ENCODE measurements at regions not wholly inside any gene's neighbourhood (a gene's known extent, or its start where the extent isn't known, plus 50 kb on each side); places are given as distances from the start of the nearest gene placed in this dataset.

DNA sequence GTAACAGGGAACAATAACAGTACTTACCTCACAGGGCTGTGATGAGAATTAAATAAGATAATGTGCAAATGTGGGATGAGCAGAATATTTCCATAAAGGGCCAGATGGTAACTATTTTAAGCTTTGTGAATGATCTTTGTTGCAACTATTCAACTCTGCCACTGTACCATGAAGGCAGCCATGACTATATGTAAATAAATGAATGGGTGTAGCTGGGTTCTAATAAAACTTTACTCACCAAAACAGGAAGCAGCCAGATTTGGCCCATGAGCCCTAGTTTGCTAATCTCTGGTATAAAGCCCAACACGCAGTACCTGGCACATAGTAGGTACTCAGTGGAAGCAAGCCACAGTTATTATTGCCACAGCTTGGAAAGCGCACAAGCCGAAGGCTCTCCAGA lies 362.7 kb upstream of the PROK2 start:
- no peak for DNase-seq

DNA sequence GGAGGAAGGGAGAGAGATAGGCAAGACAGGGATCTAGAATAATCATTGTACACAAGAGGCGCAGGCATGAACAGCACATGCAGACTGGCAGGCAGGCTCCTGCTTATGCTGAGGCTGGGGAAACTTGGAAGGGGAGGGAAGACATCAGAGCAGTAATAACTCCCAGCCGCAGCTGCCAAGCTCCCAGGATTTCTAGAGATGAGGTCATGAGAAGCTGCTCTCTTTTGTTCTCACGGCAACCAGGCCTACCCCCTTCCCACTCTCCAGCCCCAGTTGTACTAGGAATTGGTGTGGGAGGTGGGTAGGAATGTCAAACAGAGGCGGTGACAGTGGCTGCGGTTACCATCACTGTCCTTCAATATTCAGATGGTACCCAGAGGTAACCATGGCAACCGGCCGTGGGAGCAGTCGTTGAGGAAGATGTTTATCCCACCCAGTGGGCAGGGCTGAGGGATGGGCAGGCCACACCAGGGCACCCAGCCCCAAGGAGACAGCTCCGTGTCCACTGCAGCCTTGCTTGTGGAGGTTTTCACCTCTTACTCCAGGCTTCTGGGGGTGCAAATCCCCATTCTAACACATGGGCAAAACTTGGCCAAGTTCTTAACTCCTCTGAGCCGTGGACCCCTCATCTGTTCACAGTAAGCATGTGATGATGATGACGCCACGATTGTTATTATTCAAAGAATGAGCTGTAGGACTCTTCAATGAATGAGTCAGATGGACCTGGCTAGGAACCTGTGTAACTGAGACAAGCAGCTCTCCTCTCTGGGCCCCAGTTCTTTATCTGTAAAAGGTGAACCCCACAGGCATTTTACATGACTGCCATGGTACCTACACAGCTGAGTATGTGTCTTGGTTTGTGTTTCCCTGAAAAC lies 360.8 kb upstream of the PROK2 start:
- peak in 38 of 56 donors; percentile 6 to 92 (median 42) for DNase-seq

DNA sequence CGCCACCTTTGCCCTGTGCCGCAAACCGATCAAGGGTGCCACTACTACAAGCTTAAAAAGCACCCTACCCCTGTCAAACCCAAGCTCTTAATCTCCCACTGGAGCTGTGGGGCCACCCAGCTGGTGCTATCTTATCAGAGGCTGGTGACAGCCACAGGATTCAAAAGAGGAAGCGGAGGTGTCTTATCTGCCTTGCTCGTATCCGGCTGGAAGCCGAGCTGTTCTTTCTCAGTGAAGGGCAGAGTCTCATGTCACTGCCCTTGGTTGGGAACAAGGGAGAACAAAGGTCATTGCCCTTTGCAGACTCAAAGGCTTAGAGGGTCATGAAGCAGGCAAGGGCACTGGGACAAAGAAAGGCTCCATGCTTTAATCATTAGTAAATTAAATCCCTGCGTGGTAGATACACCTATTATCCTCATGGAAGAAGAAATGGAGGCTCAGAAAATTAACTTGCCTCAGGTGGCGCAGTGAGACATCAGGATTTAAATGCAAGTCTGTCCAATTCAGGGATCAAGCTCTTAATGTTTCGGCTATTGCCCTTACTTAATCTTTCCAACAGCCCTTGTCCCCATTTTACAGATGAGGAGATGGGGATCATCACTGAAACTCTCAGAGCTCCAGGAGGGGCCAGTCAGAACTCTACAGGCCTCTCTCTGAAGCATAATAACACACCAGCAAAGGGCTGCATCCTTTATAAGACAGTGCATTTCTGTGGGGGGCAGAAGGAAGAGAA lies 360.0 kb upstream of the PROK2 start:
- DNase-seq, result no peak

DNA sequence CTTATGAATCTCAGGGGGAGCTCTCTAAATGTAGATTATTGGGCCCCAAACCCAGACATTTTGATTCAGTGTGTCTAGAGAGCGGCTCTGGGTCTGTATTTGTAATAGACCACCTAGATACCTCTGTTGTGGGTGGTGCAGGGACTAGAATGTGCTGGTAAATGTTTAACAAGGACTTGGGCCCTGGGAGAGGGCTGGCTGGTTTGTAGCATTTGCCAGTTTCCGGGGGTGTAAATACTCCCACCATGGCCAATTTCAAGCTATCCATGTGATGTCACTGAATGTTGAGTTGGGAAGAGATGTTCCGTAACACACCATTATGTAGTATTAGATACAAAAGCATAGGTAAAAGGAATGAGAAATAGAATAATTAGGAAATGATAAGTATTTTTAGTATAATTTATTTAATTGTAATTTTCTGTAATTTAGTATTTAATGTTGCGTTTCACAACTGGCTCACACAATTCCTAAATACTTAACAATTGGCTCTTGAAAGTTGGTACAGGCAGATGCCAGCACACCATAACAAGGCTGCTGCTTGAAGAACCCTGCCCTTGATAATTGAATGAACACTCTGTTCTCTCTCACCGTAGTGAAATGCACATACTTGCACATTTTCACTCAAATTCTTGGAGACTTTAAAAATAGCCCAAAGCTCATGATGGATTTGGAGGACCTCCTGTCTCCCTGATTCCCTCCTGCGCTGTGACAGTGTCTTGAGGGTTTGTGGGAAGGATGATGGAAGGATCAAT lies 359.2 kb upstream of the PROK2 start:
- DNase-seq, result no peak

DNA sequence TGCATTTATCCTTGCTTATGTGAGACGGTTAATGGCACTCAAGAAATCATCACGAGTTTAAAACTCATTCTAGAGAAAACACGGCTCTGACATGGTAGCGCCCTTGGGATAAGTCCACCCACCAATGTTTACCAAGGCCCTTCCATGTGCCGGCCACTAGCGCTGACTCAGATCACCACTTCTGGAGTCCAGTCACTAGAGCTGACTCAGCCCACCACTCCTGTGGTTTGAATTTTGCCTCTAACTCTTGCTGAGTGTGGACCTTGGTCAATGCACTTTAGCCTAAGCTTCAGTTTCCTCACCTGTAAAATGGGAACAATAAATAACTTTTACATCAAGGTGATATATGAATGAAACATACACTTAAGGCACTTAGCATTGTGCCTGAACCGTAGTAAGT lies 358.4 kb upstream of the PROK2 start:
- no peak for DNase-seq

DNA sequence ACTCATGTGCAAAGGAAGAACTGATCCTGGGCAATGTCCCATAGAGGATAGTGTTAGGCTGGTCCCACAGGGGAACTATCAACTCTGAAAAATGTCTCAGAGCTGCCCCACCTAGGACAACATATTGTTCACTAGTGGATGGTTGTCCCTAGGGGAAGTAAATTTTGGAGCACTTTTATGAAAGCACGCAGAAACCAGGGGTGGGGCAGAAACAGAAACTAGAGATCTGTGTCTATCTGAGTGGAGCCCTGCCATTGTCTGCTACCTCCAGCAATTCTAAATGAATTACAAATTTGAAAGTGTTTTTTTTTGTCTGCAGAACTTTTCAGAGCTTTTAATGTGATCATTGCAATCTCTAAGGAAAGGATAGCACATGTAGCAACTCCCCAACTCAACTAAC lies 357.1 kb upstream of the PROK2 start:
- DNase-seq, result no peak

DNA sequence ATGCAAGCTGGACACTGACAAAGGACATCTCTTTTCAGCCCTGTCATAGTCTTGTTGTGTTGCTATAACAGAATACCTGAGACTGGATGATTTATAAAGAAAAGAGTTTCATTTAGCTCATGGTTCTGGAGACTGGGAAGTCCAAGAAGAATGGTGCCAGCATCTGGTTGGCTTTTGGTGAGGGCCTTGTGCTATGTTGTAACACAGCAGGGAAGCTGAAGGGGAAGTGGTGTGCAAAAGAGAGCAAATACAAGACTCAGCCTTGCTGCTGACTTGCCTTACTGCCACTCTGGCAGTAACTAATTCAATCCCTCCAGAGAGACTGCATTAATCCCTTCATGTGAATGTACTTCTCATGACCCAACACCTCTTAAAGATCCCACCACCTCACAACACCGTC lies 356.3 kb upstream of the PROK2 start:
- no peak for DNase-seq

DNA sequence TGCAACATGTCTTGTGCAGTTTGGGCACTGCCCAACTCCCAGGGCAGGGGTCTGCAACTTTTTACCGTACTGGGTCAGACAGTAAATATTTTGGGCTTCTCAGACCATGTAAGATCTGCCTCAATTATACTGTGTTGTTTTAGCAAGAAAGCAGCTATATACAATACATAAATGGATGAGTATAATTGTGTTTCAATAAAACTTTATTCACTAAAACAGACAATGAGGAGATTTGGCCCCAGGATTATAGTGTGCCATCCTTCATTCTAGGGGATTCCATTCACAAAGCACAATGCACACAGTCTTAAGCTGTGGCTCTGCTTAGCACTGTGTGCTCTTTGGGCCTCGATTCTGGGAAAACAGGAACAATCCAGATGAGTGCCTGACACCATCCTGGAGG lies 354.4 kb upstream of the PROK2 start:
- DNase-seq, result no peak

DNA sequence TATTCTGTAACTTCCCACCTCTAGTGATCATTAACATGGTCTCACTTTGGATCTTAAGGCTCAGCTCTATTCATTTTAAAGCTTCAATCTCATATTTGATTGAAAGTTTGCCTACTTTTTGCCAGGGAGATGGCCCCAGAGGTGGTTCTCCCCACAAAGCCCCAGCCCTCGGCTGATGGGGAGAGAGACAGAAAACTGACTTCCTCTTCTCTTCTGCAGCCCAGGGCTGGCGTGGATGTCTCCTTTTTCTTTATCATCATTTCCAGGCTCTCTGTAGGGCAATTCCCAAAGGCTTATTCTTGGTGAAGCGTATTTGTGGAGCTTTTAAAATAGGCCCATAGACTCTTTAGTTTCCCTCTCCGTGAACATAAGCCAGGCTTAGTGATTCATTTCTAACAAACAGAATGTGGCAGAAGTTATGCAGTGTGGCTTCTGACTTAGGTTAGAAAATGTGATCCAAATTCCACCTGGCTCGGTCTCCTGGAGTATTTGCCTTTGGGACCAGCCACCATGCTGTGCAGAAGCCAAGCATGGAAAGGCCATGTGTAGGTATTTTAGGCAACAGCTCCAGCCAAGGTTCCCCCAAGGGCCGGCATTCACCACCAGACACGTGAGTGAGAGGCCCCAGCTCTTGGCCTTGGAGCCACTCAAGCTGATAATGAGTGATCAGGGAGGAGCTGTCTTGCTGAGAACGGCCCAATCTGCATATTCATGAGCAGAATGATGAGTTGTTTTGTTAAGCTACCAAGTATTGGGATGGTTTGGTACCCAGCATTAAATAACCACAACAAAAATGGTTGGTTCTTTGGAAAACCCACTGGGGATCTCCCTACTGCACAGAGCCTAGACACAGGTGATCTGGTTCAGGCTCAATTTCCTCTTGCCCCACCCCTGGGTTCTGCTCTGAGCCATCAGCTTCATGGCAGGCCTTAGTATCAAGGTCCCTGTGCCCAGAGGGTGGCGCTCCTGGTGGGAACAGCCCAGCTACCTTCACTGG lies 353.2 kb upstream of the PROK2 start:
- no peak for DNase-seq

DNA sequence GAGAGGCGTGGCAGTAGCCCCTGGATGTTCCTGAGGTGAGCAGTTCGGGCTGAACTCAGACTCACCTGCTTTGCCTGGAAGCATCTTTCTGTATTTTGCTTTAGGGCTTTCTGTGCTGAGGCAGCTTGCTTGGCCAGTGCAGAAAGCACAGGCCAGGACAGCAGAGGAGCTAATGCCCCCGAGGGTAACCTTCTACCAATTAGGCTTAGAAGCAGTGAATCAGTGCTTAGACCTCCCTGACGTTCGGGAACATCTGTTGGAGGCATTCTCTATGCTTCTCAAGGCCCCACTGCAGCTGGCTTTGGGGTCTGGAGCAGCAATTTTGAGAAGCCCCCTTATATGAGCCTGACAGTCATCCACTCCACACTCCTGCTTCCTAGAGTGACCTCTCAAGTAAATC lies 350.7 kb upstream of the PROK2 start:
- DNase-seq, result no peak

DNA sequence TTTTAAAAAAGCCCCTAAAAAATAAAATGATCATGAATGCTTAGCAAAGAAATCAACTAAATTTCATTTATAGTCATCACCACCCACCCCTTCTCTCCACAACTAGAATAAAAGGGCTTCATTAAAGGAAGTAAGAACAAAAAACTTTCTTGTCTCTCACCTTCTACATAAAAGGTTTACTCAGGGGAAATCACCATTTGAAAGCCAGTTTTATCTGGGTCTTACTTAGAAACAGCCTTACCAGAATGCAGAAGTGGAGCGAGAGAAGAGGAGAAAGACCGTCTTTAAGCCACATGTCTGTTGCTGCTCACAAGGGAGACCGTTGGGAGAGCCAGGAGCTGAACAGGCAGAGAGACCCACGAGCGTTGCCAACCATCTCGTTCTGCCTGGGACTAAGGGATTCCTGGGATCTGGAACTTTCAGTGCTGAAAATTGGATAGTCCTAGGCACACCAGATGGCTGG lies 350.1 kb upstream of the PROK2 start:
- peak in 6 of 56 donors; percentile 5 to 47 (median 9) for DNase-seq

DNA sequence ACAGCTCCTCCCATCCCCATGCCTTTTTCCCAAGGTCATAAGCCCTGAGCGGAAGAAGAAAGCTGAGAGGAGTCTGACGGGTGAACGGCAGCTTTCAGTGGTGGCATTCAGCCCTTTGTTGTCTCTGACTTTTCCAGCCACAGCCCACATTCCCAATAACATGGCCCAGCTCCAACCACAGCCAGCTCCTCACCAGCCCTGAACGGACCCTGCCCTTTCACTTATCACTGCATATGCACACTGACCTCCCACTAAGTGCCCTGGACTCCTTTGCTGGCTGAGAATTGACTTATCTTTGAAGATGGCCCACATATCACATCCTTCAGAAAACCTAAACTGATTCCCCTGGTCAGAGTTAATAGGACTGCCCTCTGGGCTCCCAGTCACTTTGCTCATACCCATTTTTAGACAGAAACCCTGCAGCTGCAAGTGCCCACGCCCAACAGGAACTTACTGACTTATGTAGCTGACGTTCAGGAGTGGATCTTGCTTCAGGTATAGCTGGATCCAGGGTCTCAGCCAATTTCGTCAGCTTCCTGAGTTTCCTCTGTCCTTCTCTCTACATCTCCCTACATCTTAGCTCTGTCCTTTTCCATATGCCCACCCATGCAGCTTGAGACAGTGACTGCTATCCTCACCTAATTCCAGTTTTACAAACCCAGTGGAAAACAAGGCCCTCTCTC lies 348.5 kb upstream of the PROK2 start:
- no peak for DNase-seq

DNA sequence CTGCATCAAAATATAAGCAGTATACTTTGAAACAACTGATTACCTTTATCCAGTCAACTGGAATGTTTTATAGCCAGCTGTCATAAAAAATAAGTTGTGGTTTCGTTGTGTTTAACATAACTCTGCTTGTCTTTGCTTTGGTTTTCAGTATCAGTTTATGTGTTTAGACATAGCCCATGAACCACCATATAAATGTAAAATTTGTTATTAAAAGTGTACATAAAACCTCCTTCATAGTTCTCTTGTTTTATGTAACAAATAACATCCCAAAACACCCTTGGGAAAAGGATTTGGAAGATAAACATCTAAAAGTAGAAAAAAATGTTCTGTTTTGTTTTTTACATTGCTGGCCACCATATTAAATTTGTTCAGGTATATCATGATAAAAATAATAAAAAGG lies 347.0 kb upstream of the PROK2 start:
- DNase-seq, result no peak

DNA sequence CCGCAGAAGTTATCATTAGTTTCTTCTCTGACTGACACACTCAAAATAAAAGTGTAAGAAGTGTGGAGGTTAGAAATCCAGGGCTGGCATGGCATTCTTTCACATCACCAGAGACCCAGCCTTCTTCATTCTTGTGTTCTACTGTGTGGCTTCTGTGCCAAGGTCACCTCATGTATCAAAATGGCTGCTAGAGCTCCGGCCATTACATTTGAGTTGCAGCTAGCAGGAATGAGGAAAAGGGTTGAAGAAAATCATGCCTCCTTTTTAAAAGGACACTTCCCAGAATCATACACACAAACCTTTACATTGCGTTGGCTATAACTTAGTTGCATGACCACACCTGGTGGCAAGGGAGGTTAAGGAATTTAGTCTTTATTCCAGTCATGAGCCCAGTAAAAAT lies 345.6 kb upstream of the PROK2 start:
- DNase-seq, result no peak

DNA sequence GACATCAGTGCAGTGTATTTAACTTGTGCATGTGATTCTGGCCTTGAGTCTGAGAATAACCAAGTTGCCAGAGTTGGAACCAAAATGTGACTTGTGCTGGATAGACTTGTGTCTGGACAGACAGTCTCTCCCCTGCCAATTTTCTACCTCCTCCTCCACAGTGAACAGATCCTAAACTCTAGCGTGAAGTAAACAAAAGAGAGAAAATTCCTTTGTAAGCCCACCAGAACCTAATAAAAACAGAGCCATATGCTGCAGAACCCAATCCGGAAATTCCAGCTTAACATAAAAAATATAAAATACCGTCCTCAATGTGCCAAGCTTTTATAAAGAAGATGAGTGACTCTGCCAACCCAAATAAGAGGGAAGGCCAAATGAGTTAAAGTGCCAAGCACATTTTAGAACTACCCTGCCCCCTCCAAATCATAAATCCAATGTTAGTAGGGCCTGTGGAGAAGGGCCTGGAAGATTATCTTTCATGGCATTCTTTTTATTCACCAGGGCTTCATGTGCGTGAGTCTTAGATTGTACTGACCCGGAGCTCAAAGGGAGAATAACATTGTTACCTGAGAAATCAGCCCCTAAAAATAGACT lies 344.6 kb upstream of the PROK2 start:
- no peak for DNase-seq

DNA sequence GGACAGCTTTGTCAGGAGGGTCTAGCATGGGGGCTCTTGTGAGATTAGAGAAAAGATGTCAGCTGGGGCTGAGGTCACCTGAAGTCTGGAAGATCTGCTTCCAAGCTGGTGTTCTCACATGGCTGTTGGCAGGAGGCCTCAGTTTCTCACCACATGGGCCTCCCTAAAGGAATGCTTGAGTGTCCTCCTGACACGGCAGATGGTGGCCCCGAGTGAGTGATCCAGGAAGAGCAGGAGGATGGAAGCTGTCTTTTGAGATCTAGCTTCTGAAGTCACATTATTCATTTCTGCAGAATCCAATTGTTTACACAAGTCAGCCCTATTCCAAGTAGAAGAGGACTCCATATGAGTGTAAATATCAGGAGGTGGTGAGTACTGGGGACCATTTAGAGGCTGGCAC lies 344.0 kb upstream of the PROK2 start:
- no peak for DNase-seq

DNA sequence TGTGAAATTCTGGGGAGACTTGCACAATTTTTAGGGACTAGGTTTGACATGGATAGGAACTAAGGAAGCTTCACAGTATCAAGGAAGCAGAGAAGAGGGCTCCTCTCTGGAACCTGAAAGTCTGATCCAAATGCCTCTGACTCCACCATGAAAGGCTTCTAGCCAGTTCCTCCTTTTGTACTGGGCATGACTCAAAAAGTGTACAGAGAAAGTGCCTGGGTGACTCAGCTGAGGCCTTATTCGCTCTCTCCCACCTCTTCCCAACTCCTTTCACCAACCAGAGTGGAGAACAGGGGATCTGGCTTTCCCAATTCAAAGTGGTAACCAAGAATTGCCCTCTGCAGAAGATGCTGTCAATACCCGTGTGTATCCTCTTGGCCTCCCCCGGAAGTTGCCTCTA lies 342.9 kb upstream of the PROK2 start:
- no peak for DNase-seq

DNA sequence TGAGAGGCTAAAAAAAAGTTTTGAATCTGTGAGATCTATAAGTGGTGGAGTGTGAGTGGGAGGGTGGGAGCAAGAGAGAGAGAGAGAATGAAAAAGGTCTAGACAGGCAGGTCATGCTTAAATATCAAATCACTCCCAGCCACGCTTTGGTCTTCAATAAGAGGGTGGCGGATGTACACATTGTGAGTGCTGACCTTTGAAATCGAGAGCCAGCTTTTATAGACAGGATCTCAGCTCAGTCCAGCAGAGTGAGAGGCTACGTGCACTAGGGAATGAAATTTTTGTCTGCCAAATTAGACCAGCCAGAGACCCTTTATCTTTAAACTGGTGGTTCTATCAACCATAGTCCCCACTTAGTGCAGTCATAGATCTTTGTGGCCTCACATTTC lies 342.3 kb upstream of the PROK2 start:
- DNase-seq, result no peak

DNA sequence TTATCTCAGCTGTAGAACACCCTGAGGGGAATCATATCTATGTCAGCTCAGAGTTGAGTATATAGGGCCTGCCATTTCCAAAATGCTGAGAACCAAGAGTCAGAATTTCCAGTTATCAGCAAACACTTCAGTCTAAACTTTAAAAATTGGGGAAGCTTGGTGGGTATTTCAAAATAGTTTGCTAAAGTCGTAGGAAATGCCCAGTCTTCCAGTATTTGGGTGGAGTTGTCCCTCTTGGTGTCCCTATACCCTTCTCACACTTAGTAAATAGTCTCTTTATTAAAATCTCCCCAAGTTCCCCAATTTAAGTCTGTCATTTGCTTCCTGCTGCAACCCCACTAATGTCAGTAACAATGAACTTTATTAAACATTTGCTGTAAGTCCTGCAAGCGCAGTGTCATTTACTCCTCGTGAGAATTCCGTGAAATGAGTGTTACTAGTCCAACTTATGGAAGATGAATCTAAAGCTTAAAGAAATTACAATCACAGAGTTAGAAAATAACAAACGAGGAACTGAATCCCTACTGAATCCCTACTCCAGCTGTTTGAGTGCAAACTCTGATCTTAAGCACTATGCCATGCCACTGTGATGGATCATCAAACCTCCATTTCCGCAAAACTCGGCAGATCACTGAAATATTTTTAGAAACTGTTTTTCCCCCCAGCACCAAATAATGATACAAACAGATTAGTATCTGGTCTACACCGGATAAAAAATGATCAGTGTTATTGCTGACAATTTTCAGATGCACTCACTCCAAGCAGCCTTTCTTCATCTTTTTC lies 341.7 kb upstream of the PROK2 start:
- no peak for DNase-seq
